Stimulated activated CD4-positive, alpha-beta T cell treated with anti-CD3 and anti-CD28 coated beads, Interleukin-1b, Interleukin-23, amount 100 ng/mL, for 1 hour (primary cell): ENCODE measurements at regions not wholly inside any gene's neighbourhood (a gene's known extent, or its start where the extent isn't known, plus 50 kb on each side); places are given as distances from the start of the nearest gene placed in this dataset.
"Not testable (repeated sequence)": the region's sequence is repeated elsewhere in the genome, so short reads cannot be mapped to it uniquely, and the experiment has no call there.

Source experiments
- DNase-seq, 2 donors: peaks; one replicate each; pipeline ENCODE4 v3.0.0-alpha.2; 2020; ENCODE audit warnings: low read depth in 2 of 2

- DNase-seq: no peak
These were observed 401.8 kb downstream of the BTG1 start for GRCh38 chr12:91743704-91744321.

GRCh38 chr12:91743280-91743679 is 402.4 kb downstream of the BTG1 start:
- no peak for DNase-seq

- no peak for DNase-seq
These were observed 403.7 kb downstream of the BTG1 start for GRCh38 chr12:91741932-91742331.

GRCh38 chr12:91733846-91734245 is 411.8 kb downstream of the BTG1 start:
- DNase-seq: not testable (repeated sequence)

GRCh38 chr12:91732086-91732485 is 413.6 kb downstream of the BTG1 start:
- no peak for DNase-seq

GRCh38 chr12:91729543-91729942 is 416.1 kb downstream of the BTG1 start:
- DNase-seq: no peak

GRCh38 chr12:91723191-91723590 is 422.5 kb downstream of the BTG1 start:
- DNase-seq: no peak

- no peak for DNase-seq
These were observed 423.6 kb downstream of the BTG1 start for GRCh38 chr12:91722072-91722471.

GRCh38 chr12:91721023-91721422 is 424.6 kb downstream of the BTG1 start:
- no peak for DNase-seq

GRCh38 chr12:91718326-91718725 is 427.3 kb downstream of the BTG1 start:
- DNase-seq: no peak

GRCh38 chr12:91717804-91718203 is 427.8 kb downstream of the BTG1 start:
- no peak for DNase-seq

- not testable (repeated sequence) for DNase-seq
These were observed 433.7 kb downstream of the BTG1 start for GRCh38 chr12:91711925-91712324.

- DNase-seq: no peak
These were observed 439.2 kb downstream of the BTG1 start for GRCh38 chr12:91706466-91706865.

- DNase-seq: no peak
These were observed 441.2 kb downstream of the BTG1 start for GRCh38 chr12:91704446-91704845.

GRCh38 chr12:91703491-91704283 is 442.0 kb downstream of the BTG1 start:
- no peak for DNase-seq

- no peak for DNase-seq
These were observed 442.7 kb downstream of the BTG1 start for GRCh38 chr12:91702843-91703425.

GRCh38 chr12:91695964-91696363 is 449.7 kb downstream of the BTG1 start:
- DNase-seq: no peak

- DNase-seq: not testable (repeated sequence)
These were observed 450.2 kb downstream of the BTG1 start for GRCh38 chr12:91695406-91695805.

- DNase-seq: no peak
These were observed 455.1 kb downstream of the BTG1 start for GRCh38 chr12:91690531-91690930.

- no peak for DNase-seq
These were observed 458.3 kb downstream of the BTG1 start for GRCh38 chr12:91687052-91688017.

GRCh38 chr12:91685917-91686316 is 459.7 kb downstream of the BTG1 start:
- no peak for DNase-seq

GRCh38 chr12:91681751-91682150 is 463.9 kb downstream of the BTG1 start:
- DNase-seq: no peak
